GM13977 (cell line): ENCODE measurements at regions not wholly inside any gene's neighbourhood (a gene's known extent, or its start where the extent isn't known, plus 50 kb on each side); places are given as distances from the start of the nearest gene placed in this dataset.
A peak's percentile ranks its signal among the peaks of the same experiment; 100 is the strongest.

ENCODE experiments used
- DNase-seq: peaks from one replicate; pipeline ENCODE4 v3.0.0; 2012; ENCODE audit warnings: low spot score
- in situ Hi-C: fragments of 300-500 bp; cut with MboI; formaldehyde crosslinking; loops from one replicate; pipeline ENCODE4 v1.12.0; 2022; ENCODE audit warnings: low sequenced_read_pairs, low pct_unique_long_range_greater_than_20kb, mixed read lengths, inconsistent platforms; ENCODE audit not compliant: unreplicated experiment
- TF ChIP-seq, protein P1 (sequence below): IDR thresholded peaks from 2 replicates; pipeline ENCODE4 v1.5.1; 2012; ENCODE audit warnings: mild to moderate bottlenecking, control low read depth; ENCODE audit not compliant: insufficient read depth; ENCODE audit errors: extremely low read depth, missing control alignments

DNA sequence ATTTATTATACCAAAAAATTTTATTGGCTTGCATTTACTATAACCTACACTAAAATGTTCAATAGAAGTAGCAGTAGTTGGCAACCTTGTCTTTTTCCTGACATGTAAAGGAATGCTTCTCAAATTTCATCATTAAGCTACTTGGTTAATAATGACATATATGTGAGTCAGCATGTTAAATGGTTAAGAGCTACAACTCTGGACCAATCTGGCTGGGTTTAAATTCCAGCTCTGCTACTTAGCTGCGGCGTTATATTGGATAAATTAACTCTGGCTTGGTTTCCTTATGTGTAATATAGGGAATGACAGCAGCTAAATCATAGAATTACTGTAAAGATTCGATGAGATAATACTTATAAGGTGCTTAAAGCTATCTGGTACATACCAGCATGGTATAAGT lies 53.7 kb upstream of the OTOGL start:
- DNase-seq, result no peak
- in situ Hi-C loops, result no loop called here
- TF ChIP-seq, protein P1, sequence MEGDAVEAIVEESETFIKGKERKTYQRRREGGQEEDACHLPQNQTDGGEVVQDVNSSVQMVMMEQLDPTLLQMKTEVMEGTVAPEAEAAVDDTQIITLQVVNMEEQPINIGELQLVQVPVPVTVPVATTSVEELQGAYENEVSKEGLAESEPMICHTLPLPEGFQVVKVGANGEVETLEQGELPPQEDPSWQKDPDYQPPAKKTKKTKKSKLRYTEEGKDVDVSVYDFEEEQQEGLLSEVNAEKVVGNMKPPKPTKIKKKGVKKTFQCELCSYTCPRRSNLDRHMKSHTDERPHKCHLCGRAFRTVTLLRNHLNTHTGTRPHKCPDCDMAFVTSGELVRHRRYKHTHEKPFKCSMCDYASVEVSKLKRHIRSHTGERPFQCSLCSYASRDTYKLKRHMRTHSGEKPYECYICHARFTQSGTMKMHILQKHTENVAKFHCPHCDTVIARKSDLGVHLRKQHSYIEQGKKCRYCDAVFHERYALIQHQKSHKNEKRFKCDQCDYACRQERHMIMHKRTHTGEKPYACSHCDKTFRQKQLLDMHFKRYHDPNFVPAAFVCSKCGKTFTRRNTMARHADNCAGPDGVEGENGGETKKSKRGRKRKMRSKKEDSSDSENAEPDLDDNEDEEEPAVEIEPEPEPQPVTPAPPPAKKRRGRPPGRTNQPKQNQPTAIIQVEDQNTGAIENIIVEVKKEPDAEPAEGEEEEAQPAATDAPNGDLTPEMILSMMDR, result no peak

DNA sequence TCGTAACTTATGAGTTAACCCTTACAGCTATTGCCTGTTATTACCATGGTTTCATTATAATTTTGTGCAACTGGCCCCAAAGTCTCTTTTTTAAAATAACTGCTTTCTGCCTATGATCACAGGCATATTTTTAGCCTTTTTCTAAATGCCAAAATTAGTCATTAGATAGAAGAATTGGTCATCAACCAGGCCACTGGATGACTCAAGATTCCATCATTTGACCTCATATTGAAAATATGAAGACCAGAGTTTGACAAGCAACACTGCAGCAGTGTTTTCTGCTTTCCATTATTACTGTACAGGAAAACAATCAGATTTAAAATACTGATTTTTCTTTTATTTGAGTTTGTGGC lies 54.7 kb upstream of the OTOGL start:
- TF ChIP-seq, protein P1, result no peak

DNA sequence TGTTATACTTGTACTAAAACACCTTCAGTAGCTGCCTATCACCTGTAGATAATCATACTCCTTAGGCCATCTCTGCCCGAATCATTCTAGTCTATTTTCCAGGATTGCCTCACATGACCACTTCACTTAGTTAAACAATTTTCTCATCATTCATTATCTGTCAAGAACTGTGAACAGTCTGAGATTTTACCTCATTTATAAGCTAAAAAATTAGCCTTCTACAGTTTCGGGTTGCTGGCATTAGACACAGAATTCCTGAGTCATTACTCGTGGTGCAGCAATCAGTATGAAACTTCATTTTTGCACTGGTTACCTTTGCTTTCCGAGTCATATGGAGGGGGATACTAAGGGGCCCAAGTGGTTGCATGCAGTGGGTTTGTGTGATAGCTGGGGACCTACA lies 57.6 kb upstream of the OTOGL start:
- no peak for DNase-seq
- TF ChIP-seq, protein P1, result no peak
- in situ Hi-C loops, result no loop called here

More for the DNA sequence above, 54.7 kb upstream of the OTOGL start:
- DNase-seq, result peak; percentile 8
- in situ Hi-C loops, result no loop called here

DNA sequence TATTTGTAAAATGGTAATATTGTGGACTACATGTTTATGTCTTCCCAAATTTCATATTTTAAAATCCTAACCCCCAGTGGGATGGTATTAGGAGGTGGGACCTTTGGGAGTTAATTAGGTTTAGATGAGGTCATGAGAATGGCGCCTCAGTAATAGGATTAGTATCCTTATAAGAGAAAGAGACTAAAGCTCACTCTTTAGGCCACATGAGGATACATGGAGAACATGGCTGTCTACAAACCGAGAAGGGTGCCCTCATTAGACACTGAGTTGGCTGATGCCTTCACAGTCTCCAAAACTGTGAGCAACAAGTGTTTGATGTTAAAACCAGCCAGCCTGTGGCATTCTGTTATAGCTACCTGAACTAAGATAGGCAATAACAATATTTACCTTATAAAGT lies 58.3 kb upstream of the OTOGL start:
- TF ChIP-seq, protein P1, result no peak
- DNase-seq, result no peak
- in situ Hi-C loops, result no loop called here

DNA sequence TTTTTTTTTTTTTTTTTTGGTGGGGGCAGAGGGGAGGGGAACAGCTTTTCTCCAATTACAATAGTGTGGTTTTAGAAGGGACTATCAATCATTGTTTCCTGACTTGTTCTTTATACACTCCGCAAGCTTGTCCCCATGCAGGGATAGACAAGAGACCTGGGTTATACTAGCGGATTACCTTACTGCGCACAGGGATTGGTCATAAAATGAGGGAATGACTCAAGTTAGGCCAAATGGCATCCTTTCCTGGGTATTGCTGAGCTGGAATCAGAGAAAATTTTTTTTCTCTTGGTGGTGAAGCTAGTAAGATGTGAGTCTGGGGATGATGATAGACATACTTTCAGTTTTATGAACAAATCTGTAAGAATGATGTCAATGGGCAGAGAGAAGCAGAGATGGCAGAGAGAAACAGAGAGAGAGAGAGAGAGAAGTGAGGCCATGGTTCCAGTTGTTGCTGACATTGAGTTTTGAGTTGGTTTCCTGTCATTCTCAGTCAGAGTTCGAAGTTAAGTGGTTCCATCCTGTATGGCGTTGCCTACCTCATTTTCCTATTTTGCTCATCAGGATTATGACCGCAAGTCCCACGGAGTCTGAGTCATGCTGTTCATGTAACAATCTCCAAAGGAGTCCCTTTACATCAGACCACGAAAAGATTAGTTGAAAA lies 59.1 kb upstream of the OTOGL start:
- in situ Hi-C loops, result no loop called here

DNA sequence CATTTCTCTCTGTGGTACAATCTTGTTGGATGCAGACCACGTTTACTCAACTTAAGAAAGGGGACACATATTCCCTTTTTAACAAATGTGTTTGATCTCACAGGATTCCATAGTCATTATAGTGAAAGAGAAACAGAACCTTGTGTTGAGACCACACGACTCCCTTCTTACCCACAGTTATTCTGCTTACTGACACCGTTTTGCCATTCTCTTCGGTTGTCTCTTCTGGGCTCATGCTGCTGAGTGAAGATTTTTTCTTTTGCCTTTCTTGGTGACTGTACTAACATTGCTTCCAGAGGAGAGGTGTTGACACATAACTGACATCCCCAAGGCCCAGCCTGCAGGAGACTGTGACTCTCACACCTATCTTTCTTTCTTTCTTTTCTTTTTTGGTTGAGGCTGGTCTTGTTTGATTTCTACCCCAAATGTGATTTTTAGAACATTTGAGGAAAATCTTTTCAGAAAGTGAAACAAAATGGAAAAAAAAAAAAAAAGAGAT lies 61.2 kb upstream of the OTOGL start:
- DNase-seq, result no peak
- TF ChIP-seq, protein P1, result no peak
- in situ Hi-C loops, result no loop called here

More for the DNA sequence above, 59.1 kb upstream of the OTOGL start:
- no peak for DNase-seq
- TF ChIP-seq, protein P1, result no peak

DNA sequence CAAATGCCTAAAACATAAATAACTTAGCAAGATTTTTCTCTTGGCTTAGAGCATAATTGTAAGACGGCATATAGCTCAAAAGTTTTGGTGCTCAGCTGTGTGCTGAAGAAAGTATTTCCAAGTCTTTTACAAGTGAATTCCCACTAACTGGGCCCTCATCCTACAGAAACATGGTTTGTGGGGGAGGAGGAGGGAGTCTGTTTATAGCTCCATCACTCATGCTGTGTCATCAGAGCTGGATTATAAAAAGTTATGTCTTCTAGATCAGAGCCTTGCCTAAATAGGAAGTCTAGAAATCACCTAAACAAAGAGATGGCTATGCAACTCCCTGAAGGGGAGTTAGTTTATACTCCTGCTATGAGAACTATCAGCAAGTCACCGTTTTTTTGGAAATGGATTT lies 65.9 kb upstream of the OTOGL start:
- no peak for DNase-seq

More for the DNA sequence above, 65.9 kb upstream of the OTOGL start:
- TF ChIP-seq, protein P1, result no peak
- in situ Hi-C loops, result no loop called here
